ENCODE measurements at regions not wholly inside any gene's neighbourhood (a gene's known extent, or its start where the extent isn't known, plus 50 kb on each side); places are given as distances from the start of the nearest gene placed in this dataset.

DNA sequence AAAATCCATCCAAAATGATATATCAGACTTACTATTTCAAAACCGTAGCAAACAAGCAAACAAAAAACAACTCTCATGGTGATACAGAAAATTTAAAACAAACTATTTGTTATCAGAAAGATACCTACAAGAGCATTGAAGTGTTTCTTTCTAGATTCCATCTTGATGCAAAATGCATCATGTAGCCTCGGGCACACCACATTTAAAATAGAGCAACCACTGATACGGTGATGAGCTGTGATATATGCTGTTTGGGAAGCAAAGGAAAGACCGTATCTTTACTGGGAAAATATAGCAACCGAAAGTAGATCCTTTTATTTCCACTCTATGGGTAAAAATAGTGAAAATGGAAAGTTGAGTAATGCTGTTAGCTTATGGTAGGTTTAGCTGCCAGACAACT is 892.0 kb downstream of the GATA3 start:
- DNase-seq, result no peak

DNA sequence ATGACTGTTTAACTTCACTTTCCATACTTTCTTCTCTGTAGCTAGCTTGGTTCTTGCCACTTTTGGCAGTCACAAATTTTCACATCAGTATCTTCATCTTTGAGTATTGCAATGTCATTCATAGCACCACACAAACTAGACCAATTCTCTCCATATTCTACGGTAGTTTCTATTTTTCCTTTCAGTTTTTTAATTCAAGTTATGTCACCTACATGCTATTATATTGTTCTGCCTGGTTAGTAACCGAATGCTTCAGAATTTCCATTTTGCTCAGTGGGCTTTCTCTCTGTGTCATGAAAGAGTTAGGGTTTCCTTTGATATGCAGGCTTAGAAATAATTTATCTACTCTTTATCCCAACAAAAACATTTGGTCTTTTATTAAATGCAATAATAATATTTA is 896.5 kb downstream of the GATA3 start:
- no peak for DNase-seq

DNA sequence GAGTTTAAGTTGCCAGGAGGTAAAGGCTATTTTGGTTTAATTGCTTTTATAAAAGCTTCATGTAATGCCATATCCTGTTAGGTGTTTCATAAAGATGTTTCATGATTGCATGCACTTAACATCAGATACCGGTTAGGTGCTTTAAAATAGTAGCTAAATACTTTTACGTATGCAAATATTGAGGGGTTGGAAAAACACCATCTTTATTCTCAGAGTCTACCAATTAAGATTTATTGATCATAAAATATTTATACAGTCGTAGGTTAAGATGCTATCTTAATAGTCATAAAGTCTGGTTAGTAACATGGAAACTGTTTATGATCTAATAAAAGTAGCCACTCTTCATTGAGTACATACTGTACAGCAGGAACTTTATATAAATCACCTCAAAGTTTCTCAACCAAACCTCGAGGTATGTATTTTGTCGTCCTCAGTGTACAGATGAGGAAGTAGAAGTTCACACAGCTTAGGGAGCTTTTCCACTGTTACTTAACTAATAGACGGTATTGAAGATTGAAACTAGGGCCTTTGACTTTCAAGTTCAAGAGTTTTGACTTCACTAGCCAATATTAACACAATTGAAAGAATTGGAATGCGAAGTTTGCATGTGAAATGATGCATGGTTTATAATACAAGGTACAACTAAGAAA is 897.1 kb downstream of the GATA3 start:
- DNase-seq, result no peak

DNA sequence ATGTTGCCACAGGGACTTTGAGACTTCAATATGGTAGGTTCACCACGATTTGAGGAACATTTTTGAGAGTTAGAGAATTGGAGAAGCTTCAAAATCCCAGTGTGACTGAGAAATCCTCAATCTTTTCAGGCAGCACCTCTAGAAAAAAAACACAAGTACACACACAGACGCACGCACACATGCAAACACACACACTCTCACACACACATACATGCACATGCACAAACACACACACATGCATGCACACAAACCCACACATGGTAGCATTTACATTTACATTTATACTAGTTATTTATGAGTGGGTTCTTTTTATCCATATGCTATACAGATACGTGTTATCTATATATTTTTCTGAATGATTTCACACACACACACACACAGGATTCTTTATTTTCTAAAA is 901.9 kb downstream of the GATA3 start:
- no peak for DNase-seq

DNA sequence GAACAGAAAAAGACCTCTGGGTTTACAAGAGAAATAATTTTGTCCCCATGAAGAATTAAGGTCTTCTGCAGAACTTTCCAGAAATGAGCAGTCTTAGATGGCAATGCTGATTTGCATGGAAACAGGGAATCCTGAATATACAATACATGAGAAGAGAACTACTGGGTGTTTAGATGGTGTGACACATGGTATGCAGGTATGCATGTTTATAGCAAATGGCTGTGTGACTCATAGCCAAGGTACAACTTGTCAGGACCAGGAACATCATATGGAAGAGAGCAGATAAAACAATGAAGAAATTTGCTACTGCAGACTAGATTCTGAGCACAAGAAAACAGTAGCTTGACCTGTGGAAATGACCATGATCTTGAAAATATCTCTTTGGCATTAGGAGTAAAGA is 907.8 kb downstream of the GATA3 start:
- DNase-seq, result no peak

DNA sequence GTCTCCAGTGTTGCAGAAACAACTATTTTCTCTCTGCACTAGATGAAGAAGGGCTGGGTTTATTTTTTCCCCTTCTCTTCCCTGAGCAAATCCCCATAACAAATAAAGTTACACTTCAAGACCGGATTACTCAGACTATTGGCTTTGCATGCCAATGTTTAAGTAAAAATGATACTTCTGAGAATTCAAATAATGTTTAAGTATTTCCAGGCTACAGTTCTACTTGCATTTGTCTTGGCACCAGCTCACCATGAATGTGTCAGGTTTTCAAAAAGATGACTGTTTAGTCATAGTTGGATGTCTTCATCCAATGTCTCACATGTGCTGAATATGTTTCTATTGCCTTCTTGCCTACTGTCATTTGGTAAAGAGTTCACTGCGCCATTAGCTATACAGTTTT is 912.6 kb downstream of the GATA3 start:
- DNase-seq, result no peak

DNA sequence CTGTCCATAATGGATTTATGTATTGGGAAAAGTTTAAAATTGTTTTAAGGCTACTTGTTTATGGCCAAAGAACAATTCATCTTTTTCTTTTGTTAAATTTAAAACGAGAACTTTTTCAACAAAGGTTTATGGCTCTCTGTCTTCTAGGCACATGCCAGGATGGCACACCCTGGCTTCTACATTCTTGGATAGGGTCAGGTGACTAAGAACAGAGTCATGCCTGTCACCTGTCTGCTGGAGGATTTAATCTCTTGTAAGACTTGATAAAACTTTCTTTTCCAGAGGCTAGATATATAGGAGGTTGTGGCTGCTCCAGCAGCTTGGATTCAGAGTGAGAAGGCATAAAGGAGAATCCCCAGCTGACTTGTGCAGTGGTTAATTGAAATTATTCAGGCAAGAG is 915.4 kb downstream of the GATA3 start:
- DNase-seq, result no peak

DNA sequence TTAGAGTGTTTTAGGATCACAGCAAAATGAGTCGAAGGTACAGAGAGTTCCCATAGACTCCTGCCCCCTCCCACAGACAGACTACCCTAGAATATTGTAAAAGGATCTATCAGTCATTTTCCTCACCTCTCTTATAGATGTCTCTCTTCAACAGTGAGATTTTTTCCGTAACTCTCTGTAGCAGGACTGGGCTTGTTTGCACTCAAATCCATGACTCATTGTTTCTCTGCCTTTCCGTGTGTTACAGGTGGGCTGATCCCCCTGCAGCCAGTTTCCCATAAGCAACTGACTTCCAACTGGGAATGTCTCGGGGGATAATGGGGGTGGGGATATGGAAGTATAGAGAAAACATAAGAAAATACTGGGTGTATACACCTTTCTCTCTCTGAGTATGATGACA is 921.0 kb downstream of the GATA3 start:
- DNase-seq, result no peak

DNA sequence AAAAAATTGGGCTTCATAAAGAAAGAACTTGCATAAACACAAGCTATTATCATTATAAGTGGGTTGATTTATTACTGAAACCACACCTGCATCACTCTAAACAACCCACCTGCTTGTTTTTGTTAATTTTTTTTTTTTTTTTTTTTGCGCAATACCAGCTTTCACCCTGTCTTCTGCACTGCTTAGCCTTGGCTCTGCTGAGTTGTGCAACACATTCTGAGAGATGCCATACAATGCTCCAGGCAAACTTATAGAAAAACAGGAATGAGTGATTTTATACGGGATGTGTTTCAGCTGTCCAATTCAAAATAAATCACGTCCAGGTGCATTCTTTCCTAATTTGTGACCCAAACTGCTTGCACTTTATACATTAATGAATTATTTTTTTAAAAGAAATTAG is 923.6 kb downstream of the GATA3 start:
- no peak for DNase-seq

DNA sequence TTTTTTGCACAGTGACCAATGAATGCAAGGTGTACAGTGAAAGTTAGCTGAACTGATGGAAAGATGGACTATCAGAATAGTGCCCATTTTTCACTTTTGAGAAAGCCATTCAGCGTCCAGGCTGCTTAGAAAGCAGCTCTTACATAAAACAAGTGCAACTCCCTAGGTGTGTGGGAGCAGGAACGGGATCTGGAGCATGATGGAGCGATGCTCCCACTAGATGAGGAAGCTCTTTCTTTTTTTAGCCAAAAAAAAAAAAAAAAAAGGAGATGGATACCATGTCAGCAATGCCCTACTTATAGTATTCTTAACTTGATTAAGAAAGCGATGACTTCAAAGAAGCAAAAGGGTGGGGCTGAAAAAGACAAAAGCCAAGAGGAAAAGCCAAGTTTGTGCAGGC is 925.5 kb downstream of the GATA3 start:
- DNase-seq, result no peak

DNA sequence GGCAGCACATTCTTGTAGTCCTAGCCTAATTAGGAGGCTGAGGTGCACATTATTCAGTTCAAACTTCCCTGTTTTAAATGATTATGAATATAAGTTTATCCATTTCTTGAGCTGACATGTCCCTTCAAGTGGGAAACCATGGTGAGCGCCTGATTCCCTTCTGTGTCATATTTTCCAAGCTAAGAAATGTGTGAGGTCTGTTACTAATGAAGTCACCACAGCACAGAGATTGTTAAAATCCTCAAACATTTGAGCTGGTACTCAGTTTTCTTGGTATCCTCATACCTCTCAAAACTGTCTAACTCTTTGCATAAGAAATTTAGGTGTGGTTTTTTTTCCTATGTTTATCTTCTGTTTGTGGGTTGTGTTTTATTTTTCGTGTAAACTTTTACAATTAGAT is 926.8 kb downstream of the GATA3 start:
- no peak for DNase-seq

DNA sequence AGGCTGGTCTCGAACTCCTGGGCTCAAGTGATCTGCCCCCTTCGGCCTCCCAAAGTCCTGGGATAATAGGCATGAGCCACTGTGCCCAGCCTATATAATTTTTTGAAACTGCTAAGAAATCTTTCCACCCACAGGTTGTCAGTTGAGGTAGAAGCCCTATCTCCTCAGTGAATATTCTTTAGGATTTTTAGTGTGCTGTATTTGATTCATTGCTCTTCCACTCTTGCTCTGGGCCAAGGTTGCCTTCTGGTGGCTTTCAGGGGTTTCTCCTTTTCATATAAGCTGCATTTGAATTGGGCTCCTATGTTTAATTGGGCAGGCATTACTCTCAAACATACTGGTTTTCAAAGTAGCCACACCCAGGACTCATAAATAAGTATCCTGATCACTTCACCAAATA is 931.2 kb downstream of the GATA3 start:
- DNase-seq, result no peak

DNA sequence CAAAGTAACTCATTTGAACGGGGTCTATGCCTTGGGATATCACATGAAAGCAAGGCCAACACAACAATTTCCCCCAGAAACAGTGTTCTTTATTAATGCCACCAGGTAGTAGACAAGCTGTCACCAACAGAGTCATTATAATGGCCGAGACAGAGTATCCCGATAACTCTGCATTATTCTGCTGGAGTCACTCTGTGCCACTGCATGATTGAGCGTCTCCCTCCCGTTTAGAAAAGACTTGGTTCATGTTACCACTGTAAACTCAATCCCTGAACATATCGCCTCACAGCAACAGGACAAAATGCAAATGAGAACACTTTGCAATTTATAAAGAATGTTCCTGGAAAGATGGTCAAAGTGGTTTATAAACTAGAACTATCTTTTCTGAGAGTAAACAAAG is 932.5 kb downstream of the GATA3 start:
- no peak for DNase-seq

DNA sequence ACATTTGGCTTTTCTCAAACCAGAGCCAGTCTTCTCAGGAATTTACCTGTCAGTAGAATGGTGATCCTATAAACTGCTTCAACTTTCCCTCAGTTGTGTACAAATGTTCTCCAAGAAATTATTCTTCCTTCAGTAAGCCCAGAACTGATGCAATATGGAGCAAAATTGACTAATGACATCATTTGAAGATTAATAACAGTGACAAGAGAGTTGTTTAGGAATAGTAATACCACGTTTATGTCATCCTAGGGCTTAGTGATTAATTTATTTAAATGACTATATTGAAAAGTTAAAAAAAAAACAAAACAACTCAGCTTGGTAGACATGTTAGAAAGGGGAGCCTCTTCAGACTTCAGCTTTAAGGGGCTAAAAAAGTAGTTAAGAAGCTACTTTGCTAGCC is 933.2 kb downstream of the GATA3 start:
- DNase-seq, result no peak

DNA sequence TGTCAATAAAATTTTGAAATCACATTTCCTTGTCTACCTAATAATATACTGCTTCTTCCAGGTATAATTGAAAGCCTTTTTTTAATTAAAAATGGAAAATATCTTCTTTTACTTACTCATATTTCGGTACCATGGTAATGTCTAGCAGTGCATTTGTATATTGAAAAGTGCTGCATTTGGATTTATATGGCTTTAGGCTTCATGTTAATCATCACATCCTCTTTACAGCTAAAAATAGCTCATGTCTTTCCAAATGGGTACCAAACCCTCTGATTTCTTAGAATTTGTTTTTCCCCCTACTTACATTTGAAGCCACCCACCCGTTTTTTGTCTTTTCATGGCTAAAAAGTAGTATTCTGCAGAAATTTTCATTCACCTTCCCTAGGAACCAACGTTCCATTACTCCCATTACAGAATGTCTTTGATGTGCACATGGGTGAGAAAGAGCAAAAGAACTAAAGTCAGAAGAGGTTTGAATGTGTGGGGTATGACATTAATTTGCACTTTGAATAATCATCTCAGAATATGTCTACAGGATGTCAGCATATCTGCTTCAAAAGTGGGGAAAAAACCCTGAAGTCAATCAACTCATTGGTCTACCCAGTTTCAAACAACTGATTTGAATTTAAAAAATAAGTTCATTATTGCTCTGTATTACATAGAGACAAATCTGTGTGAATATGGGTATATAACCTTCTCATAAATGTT is 935.9 kb downstream of the GATA3 start:
- no peak for DNase-seq

DNA sequence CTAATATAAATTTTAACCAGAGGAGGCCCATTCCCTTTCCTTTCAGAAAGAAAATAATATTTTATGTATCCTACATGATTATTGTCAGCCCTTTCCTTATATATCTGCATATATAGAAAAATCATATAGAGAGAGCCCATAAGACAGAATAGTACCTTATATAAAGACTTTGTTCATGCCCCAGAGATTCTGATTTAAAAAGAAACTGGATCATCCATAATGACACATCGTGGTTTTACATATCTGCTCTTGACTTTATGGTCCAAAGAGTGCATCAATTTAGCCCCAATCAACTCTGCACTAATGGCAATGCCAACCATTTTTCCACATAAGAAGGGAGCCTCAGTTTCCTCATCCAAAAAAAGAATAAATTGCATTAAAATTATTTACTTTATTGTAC is 937.5 kb downstream of the GATA3 start:
- no peak for DNase-seq

DNA sequence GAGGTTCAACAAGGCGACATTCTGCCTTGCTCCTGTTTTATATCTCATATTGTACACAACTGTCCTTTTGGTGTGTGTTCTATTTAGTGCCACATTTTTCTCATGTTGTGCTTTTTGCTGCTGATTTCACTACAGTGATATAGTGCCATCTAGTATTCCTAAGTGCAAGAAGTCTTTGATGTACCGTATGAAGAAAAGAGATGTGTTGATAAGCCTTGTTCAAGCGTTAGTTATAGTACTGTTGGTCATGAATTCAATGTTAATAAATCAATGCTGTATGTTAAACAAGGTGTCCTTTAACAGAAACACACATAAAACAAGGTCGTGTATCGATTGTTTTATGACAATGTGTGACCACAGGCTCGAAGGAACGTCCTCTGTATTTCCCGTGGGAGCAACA is 939.4 kb downstream of the GATA3 start:
- no peak for DNase-seq

DNA sequence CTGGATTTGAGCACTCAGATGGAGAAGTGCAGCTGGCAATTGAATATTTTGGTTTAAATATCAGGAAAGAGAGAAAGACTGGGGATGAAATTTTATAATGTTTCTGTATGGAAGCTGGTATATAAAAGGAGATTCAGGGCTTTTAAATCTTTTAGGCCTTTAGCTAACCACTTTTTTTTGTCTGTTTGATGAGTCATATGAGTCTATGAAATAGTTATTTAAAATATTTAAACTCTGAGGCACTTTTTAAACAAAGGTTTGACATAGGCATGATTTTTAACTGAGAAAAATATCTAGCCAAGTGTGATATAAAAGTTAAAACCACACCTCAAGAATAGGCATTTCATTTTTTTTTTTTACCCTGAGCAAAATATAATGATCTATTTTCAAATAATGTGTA is 944.3 kb downstream of the GATA3 start:
- no peak for DNase-seq

DNA sequence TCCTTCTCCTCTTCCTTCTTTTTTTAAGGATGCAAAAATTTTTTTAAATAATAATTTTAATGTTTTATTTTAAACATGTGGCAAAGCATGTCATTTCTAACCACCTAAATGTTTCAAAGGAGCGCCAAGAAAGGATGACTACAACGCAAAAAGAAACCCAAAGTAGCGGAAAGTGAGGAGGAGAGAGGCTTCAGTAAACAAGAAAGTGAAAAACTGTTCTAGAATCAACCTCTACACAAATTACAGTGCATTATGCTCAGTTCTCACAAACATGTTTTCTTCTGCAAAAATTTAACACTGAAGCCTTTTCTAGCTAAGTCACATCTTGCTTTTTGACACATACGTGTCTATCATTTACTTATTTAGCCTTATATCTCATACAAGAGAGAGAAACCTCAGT is 948.6 kb downstream of the GATA3 start:
- no peak for DNase-seq

DNA sequence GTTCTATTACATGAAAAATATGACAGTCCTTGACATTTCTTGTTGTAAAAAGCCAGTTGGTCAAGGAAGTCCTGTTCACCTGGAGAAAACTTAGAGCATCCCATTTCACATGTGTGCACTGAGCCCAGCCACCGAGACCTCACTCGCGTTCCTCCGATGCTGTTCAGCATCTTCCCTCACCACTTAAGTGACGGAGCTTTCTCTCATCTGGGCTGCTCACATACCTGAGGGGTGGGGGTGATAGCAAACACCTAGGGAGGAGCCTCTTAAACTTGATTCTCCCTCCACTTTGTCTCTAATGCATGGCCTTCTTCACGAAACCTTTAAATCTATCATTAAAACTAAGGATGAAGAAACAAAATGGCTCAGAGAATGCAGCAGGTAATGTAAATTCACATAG is 950.2 kb downstream of the GATA3 start:
- no peak for DNase-seq

DNA sequence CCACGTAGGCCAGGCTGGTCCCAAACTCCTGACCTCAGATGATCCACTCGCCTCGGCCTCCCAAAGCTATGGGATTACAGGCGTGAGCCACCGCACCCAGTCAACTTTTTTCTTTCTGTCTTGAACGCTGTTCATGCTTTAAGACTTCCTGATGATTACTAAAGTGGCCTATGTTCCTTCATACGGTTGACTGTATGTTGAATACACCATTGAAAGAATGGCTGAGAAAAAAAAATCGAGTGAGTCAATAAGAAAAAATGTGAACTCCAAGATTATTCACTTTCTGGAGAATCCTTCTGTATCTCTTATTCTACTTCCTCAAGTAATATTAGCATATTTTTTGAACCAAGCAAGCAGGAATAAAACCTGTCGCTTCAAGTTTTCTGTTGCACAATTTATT is 955.0 kb downstream of the GATA3 start:
- DNase-seq, result no peak

DNA sequence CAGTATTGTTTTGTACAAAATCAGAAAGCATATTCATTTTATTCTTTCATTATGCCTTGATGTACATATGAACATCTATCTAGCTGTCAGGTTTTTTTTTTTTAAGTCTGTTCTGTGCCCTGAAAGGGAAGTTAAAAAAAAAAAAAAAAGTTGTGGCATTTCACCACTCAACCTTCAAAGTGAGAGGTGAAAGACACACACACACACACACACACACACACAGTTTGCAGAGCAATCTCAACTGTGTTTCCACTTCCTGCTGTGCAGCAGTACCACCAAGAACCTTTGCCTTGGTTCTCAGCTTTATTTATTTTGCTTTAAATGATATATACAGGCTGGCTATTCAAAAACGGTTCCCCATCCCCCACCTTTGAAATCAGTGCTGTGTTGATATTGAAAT is 955.6 kb downstream of the GATA3 start:
- DNase-seq, result no peak

DNA sequence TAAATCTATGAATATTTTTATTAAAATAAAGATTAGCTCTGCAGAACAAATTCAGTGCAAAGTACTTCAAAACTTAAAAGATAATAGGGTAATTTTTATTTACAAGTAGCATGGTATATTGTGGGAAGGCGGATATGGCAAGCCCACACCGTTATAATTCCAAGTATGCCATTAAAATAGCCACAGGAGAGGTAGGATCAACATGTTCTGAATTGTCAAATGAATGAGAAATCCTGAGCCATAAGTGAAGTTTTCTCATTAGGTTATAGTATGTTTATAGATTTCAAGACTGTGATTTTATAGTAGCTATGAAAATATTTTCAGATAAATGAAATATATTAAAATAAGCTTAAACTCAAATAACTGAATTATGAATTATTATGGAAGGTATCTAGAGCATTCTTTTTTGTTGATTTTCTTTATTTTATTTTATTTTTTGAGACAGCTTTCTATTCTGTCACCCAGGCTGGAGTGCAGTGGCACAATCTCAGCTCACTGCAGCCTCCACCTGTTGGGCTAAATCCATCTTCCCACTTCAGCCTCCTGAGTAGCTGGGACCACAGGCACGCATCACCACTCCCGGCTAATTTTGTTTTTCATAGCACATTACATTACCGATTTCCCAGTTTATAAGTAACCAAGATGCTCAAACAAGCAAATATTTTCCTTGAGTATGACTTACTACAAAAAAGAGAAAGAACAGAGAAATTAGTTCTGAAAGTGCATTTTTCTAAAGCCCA is 956.6 kb downstream of the GATA3 start:
- no peak for DNase-seq

DNA sequence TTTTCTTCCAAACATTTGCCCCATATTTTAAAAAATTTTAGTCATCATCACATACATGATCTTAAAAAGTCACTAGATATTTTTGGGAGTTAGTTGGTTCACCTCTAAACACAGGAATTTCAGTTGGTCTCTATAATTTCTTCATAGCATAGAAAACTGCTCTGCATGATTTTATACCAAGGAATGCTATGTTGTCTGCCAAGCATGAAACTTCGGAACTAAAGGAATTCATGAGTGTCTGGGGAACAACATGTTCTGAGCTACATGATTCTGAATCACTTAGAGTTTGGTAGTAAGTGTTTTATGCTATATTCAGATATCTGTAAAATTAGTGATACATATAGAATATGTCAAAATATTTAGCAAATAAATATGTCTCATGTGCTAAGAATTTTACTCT is 957.8 kb downstream of the GATA3 start:
- no peak for DNase-seq

DNA sequence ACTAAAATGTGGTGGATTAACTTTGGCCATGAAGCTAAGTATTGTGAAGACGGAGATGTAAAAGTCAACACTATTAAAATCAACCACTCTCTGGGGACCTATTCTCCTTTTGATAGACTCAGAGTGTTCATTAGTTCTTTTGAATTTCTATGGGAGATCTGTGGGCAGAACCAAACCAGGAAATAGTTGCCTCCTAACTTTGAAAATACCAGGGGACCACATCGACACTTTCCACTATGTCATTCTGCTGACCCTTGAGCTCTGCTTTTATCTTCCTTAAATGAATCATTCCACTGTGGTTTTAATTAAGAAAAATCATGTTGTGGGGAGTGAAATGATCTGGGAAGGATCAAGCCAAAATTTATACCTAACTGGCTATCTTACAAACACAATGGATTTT is 960.5 kb downstream of the GATA3 start:
- DNase-seq, result no peak

Measured in NCI-H2171 treated with DMSO at 0.1 percent for 48 hours (cell line).